ENCODE measurements at regions not wholly inside any gene's neighbourhood (a gene's known extent, or its start where the extent isn't known, plus 50 kb on each side); places are given as distances from the start of the nearest gene placed in this dataset.

- no peaks in the 10 kb centered on the region for H4K20me1 ChIP-seq (ENCODE audit: insufficient read depth, low read length)
- BruUV-seq (replicated peaks): no TSS peak
- H3K4me2 ChIP-seq (ENCODE audit: low read length): no peak overlapping the region
- intact Hi-C loops (cut with micrococcal nuclease; ENCODE audit: unreplicated experiment): no loop called here
- no peaks in the 10 kb centered on the region for H3K36me3 ChIP-seq (ENCODE audit: insufficient read depth, low read length)
- no peaks in the 10 kb centered on the region for H3K79me2 ChIP-seq (ENCODE audit: insufficient read depth, low read depth, low read length)
- H3K4me1 ChIP-seq (ENCODE audit: insufficient read depth, low read length, poor library complexity, severe bottlenecking): no peaks in the 10 kb centered on the region
- no peak for DNase-seq (ENCODE audit: low spot score)
- no peak overlapping the region for H3K27ac ChIP-seq (ENCODE audit: low read depth, low read length, poor library complexity, severe bottlenecking)
- CTCF ChIA-PET (ENCODE audit: unreplicated experiment): no interaction called here
- TF ChIP-seq CTCF (conservative IDR thresholded peaks at IDR 0.05; ENCODE audit: low read length): no peak
- no peak for TF ChIP-seq EZH2phosphoT487 (IDR thresholded peaks at IDR 0.05; ENCODE audit: borderline replicate concordance, low read depth, low read length)
- H3K9me3 ChIP-seq (ENCODE audit: low read length): no peaks in the 10 kb centered on the region
- no peak overlapping the region for H3K4me3 ChIP-seq (ENCODE audit: low read depth, low read length, poor library complexity, severe bottlenecking)
- POLR2A ChIA-PET: interaction anchor here (0.7 kb wide), 1 partner anchor 283 kb away, joined by 3 read pairs; no protein-coding TSS in a partner anchor
- H3K9me2 ChIP-seq (ENCODE audit: insufficient read depth, low read length): no peaks in the 10 kb centered on the region
- H2AFZ ChIP-seq (ENCODE audit: low read length): no peak overlapping the region
These were observed 114.5 kb upstream of the SALL3 start for GRCh38 chr18:78865056-78865598.

- POLR2A ChIA-PET: no interaction called here
- intact Hi-C loops (cut with micrococcal nuclease; ENCODE audit: unreplicated experiment): no loop called here
- BruUV-seq (replicated peaks): no TSS peak
These were observed 113.8 kb upstream of the SALL3 start for GRCh38 chr18:78865771-78866310.

More at GRCh38 chr18:78865771-78866310, 113.8 kb upstream of the SALL3 start:
- Histone ChIP-seq H4K20me1 (ENCODE audit: insufficient read depth, low read length) (no peaks in the 10 kb centered on the region), H3K4me2 (ENCODE audit: low read length) (no peak overlapping the region), H3K79me2 (ENCODE audit: insufficient read depth, low read depth, low read length) (no peaks in the 10 kb centered on the region), H3K9me3 (ENCODE audit: low read length) (no peaks in the 10 kb centered on the region), H3K9me2 (ENCODE audit: insufficient read depth, low read length) (no peaks in the 10 kb centered on the region), H2AFZ (ENCODE audit: low read length) (no peak overlapping the region), H3K36me3 (ENCODE audit: insufficient read depth, low read length) (no peaks in the 10 kb centered on the region), H3K4me1 (ENCODE audit: insufficient read depth, low read length, poor library complexity, severe bottlenecking) (no peaks in the 10 kb centered on the region), H3K4me3 (ENCODE audit: low read depth, low read length, poor library complexity, severe bottlenecking) (no peak overlapping the region), H3K27ac (ENCODE audit: low read depth, low read length, poor library complexity, severe bottlenecking) (no peak overlapping the region)
- no peak for TF ChIP-seq CTCF (conservative IDR thresholded peaks at IDR 0.05; ENCODE audit: low read length)
- no peak for TF ChIP-seq EZH2phosphoT487 (IDR thresholded peaks at IDR 0.05; ENCODE audit: borderline replicate concordance, low read depth, low read length)
- CTCF ChIA-PET (ENCODE audit: unreplicated experiment): no interaction called here
- no peak for DNase-seq (ENCODE audit: low spot score)
